ENCODE measurements at regions not wholly inside any gene's neighbourhood (a gene's known extent, or its start where the extent isn't known, plus 50 kb on each side); places are given as distances from the start of the nearest gene placed in this dataset.

GRCh38 chr2:47272031-47272864 is 95.9 kb upstream of the CALM2 start:
- DNase-seq, result peak; percentile 46 to 62
- no peaks in the 10 kb centered on the region for H3K9me3 ChIP-seq
- peak overlapping the region; percentile 65 to 79 for H3K27ac ChIP-seq
- intact Hi-C loops (cut with DNase I; ENCODE audit: low total_unique reads), result no loop called here
- H3K36me3 ChIP-seq, result no peaks in the 10 kb centered on the region
- H3K4me3 ChIP-seq, result peak overlapping the region; percentile 6 to 20
- peak in 1 of 2 donors; percentile 10 for TF ChIP-seq POLR2A (IDR thresholded peaks at IDR 0.05)
- peak; percentile 89 to 93 (median 92) for TF ChIP-seq CTCF (IDR thresholded peaks at IDR 0.05)
- H3K27me3 ChIP-seq, result no peaks in the 10 kb centered on the region
- no peaks in the 10 kb centered on the region for H3K4me1 ChIP-seq

GRCh38 chr2:47271054-47272000 is 95.0 kb upstream of the CALM2 start:
- intact Hi-C loops (cut with DNase I; ENCODE audit: low total_unique reads), result no loop called here
- peak overlapping the region; percentile 65 to 79 for H3K27ac ChIP-seq

GRCh38 chr2:47270421-47270820 is 94.1 kb upstream of the CALM2 start:
- peak in 1 of 2 donors; percentile 25 for DNase-seq
- Histone ChIP-seq H3K4me3 (no peak overlapping the region), H3K4me1 (no peaks in the 10 kb centered on the region), H3K27ac (peak overlapping the region; percentile 19 to 33), H3K36me3 (no peaks in the 10 kb centered on the region), H3K27me3 (no peaks in the 10 kb centered on the region), H3K9me3 (no peaks in the 10 kb centered on the region)
- intact Hi-C loops (cut with DNase I; ENCODE audit: low total_unique reads), result no loop called here
- TF ChIP-seq CTCF (IDR thresholded peaks at IDR 0.05), result no peak
- TF ChIP-seq POLR2A (IDR thresholded peaks at IDR 0.05), result no peak

More at GRCh38 chr2:47271054-47272000, 95.0 kb upstream of the CALM2 start:
- DNase-seq, result no peak
- Histone ChIP-seq H3K36me3 (no peaks in the 10 kb centered on the region), H3K4me3 (no peak overlapping the region), H3K9me3 (no peaks in the 10 kb centered on the region), H3K27me3 (no peaks in the 10 kb centered on the region), H3K4me1 (no peaks in the 10 kb centered on the region)
- TF ChIP-seq POLR2A (IDR thresholded peaks at IDR 0.05), result no peak
- no peak for TF ChIP-seq CTCF (IDR thresholded peaks at IDR 0.05)

- no peak overlapping the region for H3K4me3 ChIP-seq
- no peaks in the 10 kb centered on the region for H3K9me3 ChIP-seq
- intact Hi-C loops (cut with DNase I; ENCODE audit: low total_unique reads), result no loop called here
- H3K36me3 ChIP-seq, result no peaks in the 10 kb centered on the region
- H3K4me1 ChIP-seq, result no peaks in the 10 kb centered on the region
- peak overlapping the region; percentile 19 to 57 for H3K27ac ChIP-seq
- no peaks in the 10 kb centered on the region for H3K27me3 ChIP-seq
- TF ChIP-seq CTCF (IDR thresholded peaks at IDR 0.05) (no peak), POLR2A (IDR thresholded peaks at IDR 0.05) (no peak)
- peak; percentile 48 to 60 for DNase-seq
These were observed 93.3 kb upstream of the CALM2 start for GRCh38 chr2:47269316-47270232.
